ENCODE measurements at regions not wholly inside any gene's neighbourhood (a gene's known extent, or its start where the extent isn't known, plus 50 kb on each side); places are given as distances from the start of the nearest gene placed in this dataset.

DNA sequence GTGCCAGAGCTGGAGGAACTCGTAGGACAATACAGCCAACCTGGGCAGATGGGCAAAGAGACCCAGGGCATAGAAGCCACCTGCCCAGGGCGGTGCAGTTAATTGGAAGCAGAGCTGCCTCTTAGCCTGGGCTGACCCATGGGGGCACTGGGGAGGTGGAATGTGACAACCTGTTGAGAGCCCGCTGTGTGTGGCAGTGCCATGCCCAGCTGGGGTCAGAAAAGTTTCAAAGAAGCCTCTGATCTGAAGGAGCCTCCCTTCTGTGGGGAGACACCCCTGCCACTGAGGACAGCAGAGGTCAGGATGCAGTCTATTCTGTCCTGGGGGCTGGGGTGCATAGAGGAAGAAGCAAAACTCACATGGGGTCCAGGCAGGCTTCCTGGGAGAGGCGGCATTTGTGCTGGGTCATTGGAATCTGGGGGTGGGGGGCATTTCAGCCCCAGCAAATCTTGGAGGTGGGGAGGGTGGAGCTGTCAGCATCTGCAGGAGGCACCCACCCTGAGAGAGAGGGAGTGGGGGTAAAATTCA is 176.1 kb upstream of the CIBAR2 start:
- TF ChIP-seq, protein P1, sequence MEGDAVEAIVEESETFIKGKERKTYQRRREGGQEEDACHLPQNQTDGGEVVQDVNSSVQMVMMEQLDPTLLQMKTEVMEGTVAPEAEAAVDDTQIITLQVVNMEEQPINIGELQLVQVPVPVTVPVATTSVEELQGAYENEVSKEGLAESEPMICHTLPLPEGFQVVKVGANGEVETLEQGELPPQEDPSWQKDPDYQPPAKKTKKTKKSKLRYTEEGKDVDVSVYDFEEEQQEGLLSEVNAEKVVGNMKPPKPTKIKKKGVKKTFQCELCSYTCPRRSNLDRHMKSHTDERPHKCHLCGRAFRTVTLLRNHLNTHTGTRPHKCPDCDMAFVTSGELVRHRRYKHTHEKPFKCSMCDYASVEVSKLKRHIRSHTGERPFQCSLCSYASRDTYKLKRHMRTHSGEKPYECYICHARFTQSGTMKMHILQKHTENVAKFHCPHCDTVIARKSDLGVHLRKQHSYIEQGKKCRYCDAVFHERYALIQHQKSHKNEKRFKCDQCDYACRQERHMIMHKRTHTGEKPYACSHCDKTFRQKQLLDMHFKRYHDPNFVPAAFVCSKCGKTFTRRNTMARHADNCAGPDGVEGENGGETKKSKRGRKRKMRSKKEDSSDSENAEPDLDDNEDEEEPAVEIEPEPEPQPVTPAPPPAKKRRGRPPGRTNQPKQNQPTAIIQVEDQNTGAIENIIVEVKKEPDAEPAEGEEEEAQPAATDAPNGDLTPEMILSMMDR (IDR thresholded peaks at IDR 0.05) = no peak
- TF ChIP-seq POLR2A (IDR thresholded peaks at IDR 0.05) = no peak
